ENCODE measurements at regions not wholly inside any gene's neighbourhood (a gene's known extent, or its start where the extent isn't known, plus 50 kb on each side); places are given as distances from the start of the nearest gene placed in this dataset.

DNA sequence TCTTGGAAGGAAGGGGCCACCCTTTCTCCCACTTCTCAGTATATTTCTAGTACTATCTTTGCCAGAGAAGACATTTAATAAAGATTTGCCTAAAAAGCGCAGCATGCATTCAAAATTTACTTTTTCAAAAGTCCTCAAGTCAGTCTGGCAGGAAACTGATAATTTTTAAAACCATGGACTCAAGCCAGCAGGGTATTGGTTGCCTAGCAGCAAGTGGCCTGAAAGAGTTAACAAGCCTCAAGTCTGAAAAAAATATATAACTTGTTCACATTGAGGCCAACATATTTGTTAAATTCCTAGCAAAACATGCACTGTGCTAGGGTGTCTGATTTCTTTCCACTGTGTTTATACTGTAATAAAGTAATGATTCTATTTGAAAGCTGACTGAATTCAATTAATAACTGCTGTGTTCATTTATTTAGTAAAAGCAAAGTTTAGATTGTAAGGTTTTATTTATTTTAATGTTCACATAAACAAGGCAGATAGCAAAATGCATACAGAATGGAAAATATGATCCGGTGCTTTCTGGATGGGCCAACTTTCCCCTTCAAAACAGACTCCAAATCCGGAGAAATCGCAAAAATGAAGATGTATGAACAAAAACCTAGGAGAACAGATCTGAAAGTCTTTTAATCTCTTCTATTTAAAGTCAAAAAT, 218.5 kb upstream of the FGF13 start:
- TF ChIP-seq CTCF (conservative IDR thresholded peaks at IDR 0.05; ENCODE audit: low read length) (no peak), EZH2phosphoT487 (IDR thresholded peaks at IDR 0.05; ENCODE audit: borderline replicate concordance, low read depth, low read length) (no peak)
